ENCODE measurements at regions not wholly inside any gene's neighbourhood (a gene's known extent, or its start where the extent isn't known, plus 50 kb on each side); places are given as distances from the start of the nearest gene placed in this dataset.

DNA sequence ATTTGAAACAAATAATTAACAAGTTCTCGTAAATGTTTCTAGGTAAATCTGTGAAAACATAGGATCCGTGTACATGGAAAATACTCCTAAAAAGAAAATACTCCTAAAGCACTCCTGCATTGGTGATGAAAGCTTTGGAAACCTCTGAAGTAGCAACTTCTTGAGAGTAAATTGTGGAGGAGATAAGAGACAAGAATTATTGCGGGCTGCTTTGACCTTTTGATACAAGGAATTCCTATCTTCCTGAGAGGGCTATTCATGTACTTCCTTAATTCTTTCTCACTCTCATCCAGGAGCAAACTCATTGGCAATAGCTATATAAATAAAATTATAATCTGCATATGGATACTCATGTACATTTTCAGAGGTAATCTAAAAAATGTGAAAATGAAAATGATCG is 158.4 kb upstream of the PIK3R1 start:
- TF ChIP-seq, protein P1, sequence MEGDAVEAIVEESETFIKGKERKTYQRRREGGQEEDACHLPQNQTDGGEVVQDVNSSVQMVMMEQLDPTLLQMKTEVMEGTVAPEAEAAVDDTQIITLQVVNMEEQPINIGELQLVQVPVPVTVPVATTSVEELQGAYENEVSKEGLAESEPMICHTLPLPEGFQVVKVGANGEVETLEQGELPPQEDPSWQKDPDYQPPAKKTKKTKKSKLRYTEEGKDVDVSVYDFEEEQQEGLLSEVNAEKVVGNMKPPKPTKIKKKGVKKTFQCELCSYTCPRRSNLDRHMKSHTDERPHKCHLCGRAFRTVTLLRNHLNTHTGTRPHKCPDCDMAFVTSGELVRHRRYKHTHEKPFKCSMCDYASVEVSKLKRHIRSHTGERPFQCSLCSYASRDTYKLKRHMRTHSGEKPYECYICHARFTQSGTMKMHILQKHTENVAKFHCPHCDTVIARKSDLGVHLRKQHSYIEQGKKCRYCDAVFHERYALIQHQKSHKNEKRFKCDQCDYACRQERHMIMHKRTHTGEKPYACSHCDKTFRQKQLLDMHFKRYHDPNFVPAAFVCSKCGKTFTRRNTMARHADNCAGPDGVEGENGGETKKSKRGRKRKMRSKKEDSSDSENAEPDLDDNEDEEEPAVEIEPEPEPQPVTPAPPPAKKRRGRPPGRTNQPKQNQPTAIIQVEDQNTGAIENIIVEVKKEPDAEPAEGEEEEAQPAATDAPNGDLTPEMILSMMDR (IDR thresholded peaks at IDR 0.05), result no peak
- TF ChIP-seq EZH2 (IDR thresholded peaks at IDR 0.05; ENCODE audit: borderline replicate concordance, insufficient read depth, low read depth, low read length, poor library complexity, severe bottlenecking), result no peak

All from B cell (primary cell).